ENCODE measurements at regions not wholly inside any gene's neighbourhood (a gene's known extent, or its start where the extent isn't known, plus 50 kb on each side); places are given as distances from the start of the nearest gene placed in this dataset.

DNA sequence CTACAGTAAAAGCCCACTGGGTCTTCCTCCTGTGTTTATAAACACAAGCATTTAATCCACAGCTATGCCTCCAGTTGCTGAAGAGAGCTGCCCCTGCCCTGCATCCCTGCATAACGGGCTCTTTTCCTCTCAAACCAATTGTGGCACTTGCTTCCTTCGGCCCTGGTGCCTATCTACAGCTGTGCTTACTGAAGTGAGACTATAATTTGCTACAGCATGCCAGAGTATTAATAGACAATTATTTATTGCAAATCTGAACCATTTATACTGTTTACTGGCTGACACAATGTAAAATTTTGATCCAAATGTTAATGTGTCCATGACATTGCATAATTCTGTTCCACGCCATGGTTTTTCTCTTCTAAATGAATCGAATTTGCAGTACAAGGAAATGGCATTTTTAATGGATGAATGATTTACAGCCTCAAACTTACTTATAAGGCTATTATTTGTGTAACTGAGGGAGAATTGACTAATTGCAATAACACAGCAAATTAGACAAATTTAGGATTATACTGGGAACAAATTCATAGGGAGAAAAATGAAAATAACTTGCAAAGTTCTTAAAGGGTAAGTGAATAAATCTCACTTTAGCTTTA is 457.0 kb upstream of the HNRNPA3 start:
- Histone ChIP-seq H3K36me3 (ENCODE audit: control insufficient read depth, insufficient read depth, low read length) (no peaks in the 10 kb centered on the region), H3K27me3 (ENCODE audit: control insufficient read depth, insufficient read depth, low read length) (no peaks in the 10 kb centered on the region; the same call in 1 of the 2 replicates), H3K27ac (ENCODE audit: low read length) (no peak overlapping the region), H3K4me3 (ENCODE audit: low read depth in 2 of 2, low read length in 2 of 2) (no peak overlapping the region), H3K9me3 (ENCODE audit: control insufficient read depth, insufficient read depth, low read depth, low read length) (no peaks in the 10 kb centered on the region), H3K4me1 (ENCODE audit: control insufficient read depth, insufficient read depth, low read length) (no peaks in the 10 kb centered on the region)
- no peak for ATAC-seq
- ChIA-PET CTCF (no interaction called here), POLR2A (no interaction called here)
- BruUV-seq (replicated peaks) = no TSS peak
- no peak for DNase-seq (ENCODE audit: low read depth, low spot score)
- in situ Hi-C loops (cut with HindIII; ENCODE audit: low pct_unique_long_range_greater_than_20kb, low sequenced_read_pairs) (no loop called here), intact Hi-C loops (cut with micrococcal nuclease; ENCODE audit: unreplicated experiment) (no loop called here)
- no peak for TF ChIP-seq SIN3A (IDR thresholded peaks at IDR 0.05; ENCODE audit: borderline replicate concordance, insufficient read depth, low read depth, low read length)
- no peak for TF ChIP-seq POLR2AphosphoS5 (IDR thresholded peaks at IDR 0.05; ENCODE audit: low read depth, low read length)
- TF ChIP-seq TCF7L2 (IDR thresholded peaks at IDR 0.05; ENCODE audit: low read depth, low read length) = no peak
- TF ChIP-seq, protein P1, sequence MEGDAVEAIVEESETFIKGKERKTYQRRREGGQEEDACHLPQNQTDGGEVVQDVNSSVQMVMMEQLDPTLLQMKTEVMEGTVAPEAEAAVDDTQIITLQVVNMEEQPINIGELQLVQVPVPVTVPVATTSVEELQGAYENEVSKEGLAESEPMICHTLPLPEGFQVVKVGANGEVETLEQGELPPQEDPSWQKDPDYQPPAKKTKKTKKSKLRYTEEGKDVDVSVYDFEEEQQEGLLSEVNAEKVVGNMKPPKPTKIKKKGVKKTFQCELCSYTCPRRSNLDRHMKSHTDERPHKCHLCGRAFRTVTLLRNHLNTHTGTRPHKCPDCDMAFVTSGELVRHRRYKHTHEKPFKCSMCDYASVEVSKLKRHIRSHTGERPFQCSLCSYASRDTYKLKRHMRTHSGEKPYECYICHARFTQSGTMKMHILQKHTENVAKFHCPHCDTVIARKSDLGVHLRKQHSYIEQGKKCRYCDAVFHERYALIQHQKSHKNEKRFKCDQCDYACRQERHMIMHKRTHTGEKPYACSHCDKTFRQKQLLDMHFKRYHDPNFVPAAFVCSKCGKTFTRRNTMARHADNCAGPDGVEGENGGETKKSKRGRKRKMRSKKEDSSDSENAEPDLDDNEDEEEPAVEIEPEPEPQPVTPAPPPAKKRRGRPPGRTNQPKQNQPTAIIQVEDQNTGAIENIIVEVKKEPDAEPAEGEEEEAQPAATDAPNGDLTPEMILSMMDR (IDR thresholded peaks at IDR 0.05) = no peak
- TF ChIP-seq, protein P2, sequence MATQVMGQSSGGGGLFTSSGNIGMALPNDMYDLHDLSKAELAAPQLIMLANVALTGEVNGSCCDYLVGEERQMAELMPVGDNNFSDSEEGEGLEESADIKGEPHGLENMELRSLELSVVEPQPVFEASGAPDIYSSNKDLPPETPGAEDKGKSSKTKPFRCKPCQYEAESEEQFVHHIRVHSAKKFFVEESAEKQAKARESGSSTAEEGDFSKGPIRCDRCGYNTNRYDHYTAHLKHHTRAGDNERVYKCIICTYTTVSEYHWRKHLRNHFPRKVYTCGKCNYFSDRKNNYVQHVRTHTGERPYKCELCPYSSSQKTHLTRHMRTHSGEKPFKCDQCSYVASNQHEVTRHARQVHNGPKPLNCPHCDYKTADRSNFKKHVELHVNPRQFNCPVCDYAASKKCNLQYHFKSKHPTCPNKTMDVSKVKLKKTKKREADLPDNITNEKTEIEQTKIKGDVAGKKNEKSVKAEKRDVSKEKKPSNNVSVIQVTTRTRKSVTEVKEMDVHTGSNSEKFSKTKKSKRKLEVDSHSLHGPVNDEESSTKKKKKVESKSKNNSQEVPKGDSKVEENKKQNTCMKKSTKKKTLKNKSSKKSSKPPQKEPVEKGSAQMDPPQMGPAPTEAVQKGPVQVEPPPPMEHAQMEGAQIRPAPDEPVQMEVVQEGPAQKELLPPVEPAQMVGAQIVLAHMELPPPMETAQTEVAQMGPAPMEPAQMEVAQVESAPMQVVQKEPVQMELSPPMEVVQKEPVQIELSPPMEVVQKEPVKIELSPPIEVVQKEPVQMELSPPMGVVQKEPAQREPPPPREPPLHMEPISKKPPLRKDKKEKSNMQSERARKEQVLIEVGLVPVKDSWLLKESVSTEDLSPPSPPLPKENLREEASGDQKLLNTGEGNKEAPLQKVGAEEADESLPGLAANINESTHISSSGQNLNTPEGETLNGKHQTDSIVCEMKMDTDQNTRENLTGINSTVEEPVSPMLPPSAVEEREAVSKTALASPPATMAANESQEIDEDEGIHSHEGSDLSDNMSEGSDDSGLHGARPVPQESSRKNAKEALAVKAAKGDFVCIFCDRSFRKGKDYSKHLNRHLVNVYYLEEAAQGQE (IDR thresholded peaks at IDR 0.05; ENCODE audit: insufficient read depth in 1 of 2, low read depth in 2 of 2, low read length in 1 of 2) = no peak

DNA sequence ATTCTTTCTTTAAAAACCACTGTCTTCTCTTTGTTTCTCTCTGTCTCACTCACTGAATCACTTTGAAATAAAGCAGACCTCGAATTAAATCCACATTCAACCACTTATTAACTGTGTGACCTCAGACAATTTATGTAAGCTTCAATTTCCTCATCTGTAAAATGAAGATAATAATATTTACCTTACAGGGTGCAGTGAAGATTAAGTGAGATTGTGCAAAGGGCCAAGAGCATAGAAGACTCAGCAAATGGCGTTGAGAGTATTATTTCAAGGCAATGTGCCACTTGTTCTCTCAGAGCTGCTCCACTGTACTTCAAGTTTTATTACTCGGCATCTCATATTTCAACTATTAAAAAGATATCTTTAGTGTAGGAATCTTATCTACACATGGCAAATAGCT is 454.2 kb upstream of the HNRNPA3 start:
- no peak for DNase-seq (ENCODE audit: low read depth, low spot score)
- no peaks in the 10 kb centered on the region for H3K9me3 ChIP-seq (ENCODE audit: control insufficient read depth, insufficient read depth, low read depth, low read length)
- no peaks in the 10 kb centered on the region for H3K4me1 ChIP-seq (ENCODE audit: control insufficient read depth, insufficient read depth, low read length)
- H3K36me3 ChIP-seq (ENCODE audit: control insufficient read depth, insufficient read depth, low read length) = no peaks in the 10 kb centered on the region
- in situ Hi-C loops (cut with HindIII; ENCODE audit: low pct_unique_long_range_greater_than_20kb, low sequenced_read_pairs) (no loop called here), intact Hi-C loops (cut with micrococcal nuclease; ENCODE audit: unreplicated experiment) (no loop called here)
- no TSS peak for BruUV-seq (replicated peaks)
- POLR2A ChIA-PET = no interaction called here
- CTCF ChIA-PET = no interaction called here
- no peak for ATAC-seq
- peaks cover 7% of the 10 kb centered on the region; the same call in 1 of the 2 replicates for H3K27me3 ChIP-seq (ENCODE audit: control insufficient read depth, insufficient read depth, low read length)
- H3K27ac ChIP-seq (ENCODE audit: low read length) = no peak overlapping the region
- no peak overlapping the region for H3K4me3 ChIP-seq (ENCODE audit: low read depth in 2 of 2, low read length in 2 of 2)
- TF ChIP-seq POLR2AphosphoS5 (IDR thresholded peaks at IDR 0.05; ENCODE audit: low read depth, low read length) (no peak), SIN3A (IDR thresholded peaks at IDR 0.05; ENCODE audit: borderline replicate concordance, insufficient read depth, low read depth, low read length) (no peak), TCF7L2 (IDR thresholded peaks at IDR 0.05; ENCODE audit: low read depth, low read length) (no peak)
- TF ChIP-seq, protein P1 (IDR thresholded peaks at IDR 0.05) = no peak
- TF ChIP-seq, protein P2 (IDR thresholded peaks at IDR 0.05; ENCODE audit: insufficient read depth in 1 of 2, low read depth in 2 of 2, low read length in 1 of 2) = no peak
